ENCODE measurements at regions not wholly inside any gene's neighbourhood (a gene's known extent, or its start where the extent isn't known, plus 50 kb on each side); places are given as distances from the start of the nearest gene placed in this dataset.
"Not testable (repeated sequence)": the region's sequence is repeated elsewhere in the genome, so short reads cannot be mapped to it uniquely, and the experiment has no call there.

DNA sequence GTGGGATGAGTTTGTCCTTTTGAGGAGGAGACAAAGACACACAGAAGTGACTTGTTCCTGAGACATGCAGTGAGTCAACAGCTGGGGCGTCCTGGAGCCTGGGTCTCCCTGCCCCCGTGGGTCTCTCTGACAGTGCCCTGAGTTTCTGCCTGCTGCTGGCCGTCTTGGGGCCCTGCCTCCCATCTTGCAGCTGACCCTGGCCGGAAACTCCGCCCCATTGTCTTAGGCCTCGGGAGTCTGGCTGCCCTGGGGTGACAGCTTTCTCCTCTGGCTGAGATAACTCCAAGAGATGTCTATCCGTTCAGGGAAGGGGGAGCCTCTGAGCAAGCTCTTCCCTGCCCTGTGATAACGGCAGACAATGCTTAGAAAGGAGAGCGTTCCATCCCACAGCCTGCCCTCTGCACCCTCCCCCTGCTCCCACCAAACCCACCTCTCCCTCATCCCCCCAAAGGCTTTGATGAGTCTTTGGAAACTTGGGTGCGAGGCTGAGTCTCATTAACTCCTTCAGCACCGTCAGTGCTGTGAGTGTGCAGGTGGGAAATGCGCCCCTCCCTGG, 69.5 kb upstream of the PODXL start:
- Mint-ChIP-seq H3K27ac (no peak overlapping the region), H3K36me3 (ENCODE audit: low read depth) (no peaks in the 10 kb centered on the region), H3K27me3 (peaks cover 4% of the 10 kb centered on the region), H3K9me3 (no peaks in the 10 kb centered on the region), H3K4me3 (no peak overlapping the region), H3K4me1 (ENCODE audit: low read depth) (no peaks in the 10 kb centered on the region)
- Histone ChIP-seq H3K36me3 (ENCODE audit: insufficient read depth, low read length) (no peaks in the 10 kb centered on the region), H3K27ac (ENCODE audit: low read depth in 1 of 2, low read length in 2 of 2) (no peak overlapping the region), H3K9me3 (ENCODE audit: control insufficient read depth in 1 of 2, insufficient read depth in 1 of 2, low read length in 2 of 2) (no peaks in the 10 kb centered on the region), H3K4me1 (ENCODE audit: insufficient read depth, low read length) (no peaks in the 10 kb centered on the region), H3K27me3 (ENCODE audit: control insufficient read depth in 1 of 2, insufficient read depth in 2 of 2, low read length in 2 of 2) (no peaks in the 10 kb centered on the region), H3K4me3 (ENCODE audit: low read length) (no peak overlapping the region)
- intact Hi-C loops (cut with DNase I, micrococcal nuclease): no loop called here
- ATAC-seq (ENCODE audit: poor library complexity) (no peak), DNase-seq (no peak)
- POLR2A ChIA-PET: no interaction called here
- TF ChIP-seq CTCF (IDR thresholded peaks at IDR 0.05): no peak
- CTCF ChIA-PET: no interaction called here

DNA sequence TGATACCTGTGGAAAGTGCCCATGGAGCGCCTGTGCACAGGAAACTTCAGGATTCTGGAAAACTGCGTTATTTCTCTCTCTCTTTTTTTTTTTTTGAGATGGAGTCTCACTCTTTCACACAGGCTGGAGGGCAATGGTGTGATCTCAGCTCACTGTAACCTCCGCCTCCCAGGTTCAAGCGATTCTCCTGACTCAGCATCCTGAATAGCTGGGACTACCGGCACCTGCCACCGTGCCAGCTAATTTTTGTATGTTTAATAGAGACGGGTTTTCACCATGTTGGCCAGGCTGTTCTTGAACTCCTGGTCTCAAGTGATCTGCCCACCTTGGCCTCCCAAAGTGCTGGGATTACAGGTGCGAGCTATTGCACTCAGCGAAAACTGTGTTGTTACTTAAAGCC, 68.9 kb upstream of the PODXL start:
- H3K4me1 Mint-ChIP-seq (ENCODE audit: low read depth); ATAC-seq (ENCODE audit: poor library complexity); H3K36me3 Mint-ChIP-seq (ENCODE audit: low read depth); H3K9me3 ChIP-seq (ENCODE audit: control insufficient read depth in 1 of 2, insufficient read depth in 1 of 2, low read length in 2 of 2); H3K36me3 ChIP-seq (ENCODE audit: insufficient read depth, low read length); DNase-seq; intact Hi-C loops (cut with DNase I, micrococcal nuclease); H3K4me3 ChIP-seq (ENCODE audit: low read length); H3K4me3 Mint-ChIP-seq; H3K27me3 ChIP-seq (ENCODE audit: control insufficient read depth in 1 of 2, insufficient read depth in 2 of 2, low read length in 2 of 2); H3K27ac Mint-ChIP-seq; H3K9me3 Mint-ChIP-seq; H3K4me1 ChIP-seq (ENCODE audit: insufficient read depth, low read length); H3K27ac ChIP-seq (ENCODE audit: low read depth in 1 of 2, low read length in 2 of 2); POLR2A ChIA-PET; H3K27me3 Mint-ChIP-seq: not testable (repeated sequence)
- CTCF ChIA-PET: interaction anchor here (0.6 kb wide), 1 partner anchor 718 kb away, joined by 3 read pairs; no protein-coding TSS in a partner anchor

GRCh38 chr7:131624536-131624935, 68.1 kb upstream of the PODXL start:
- no peaks in the 10 kb centered on the region for H3K36me3 ChIP-seq (ENCODE audit: insufficient read depth, low read length)
- DNase-seq: no peak
- intact Hi-C loops (cut with DNase I, micrococcal nuclease): no loop called here
- no peak overlapping the region for H3K27ac ChIP-seq (ENCODE audit: low read depth in 1 of 2, low read length in 2 of 2)
- CTCF ChIA-PET: interaction anchor here (0.6 kb wide), 1 partner anchor 718 kb away, joined by 3 read pairs; no protein-coding TSS in a partner anchor
- POLR2A ChIA-PET: no interaction called here
- H3K4me3 Mint-ChIP-seq: no peak overlapping the region
- H3K9me3 ChIP-seq (ENCODE audit: control insufficient read depth in 1 of 2, insufficient read depth in 1 of 2, low read length in 2 of 2): no peaks in the 10 kb centered on the region
- H3K27me3 Mint-ChIP-seq: peaks cover 1% of the 10 kb centered on the region
- H3K27ac Mint-ChIP-seq: no peak overlapping the region
- no peak for ATAC-seq (ENCODE audit: poor library complexity)
- no peaks in the 10 kb centered on the region for H3K9me3 Mint-ChIP-seq
- TF ChIP-seq CTCF (IDR thresholded peaks at IDR 0.05): no peak
- H3K36me3 Mint-ChIP-seq (ENCODE audit: low read depth): no peaks in the 10 kb centered on the region
- H3K4me1 ChIP-seq (ENCODE audit: insufficient read depth, low read length): no peaks in the 10 kb centered on the region
- no peaks in the 10 kb centered on the region for H3K27me3 ChIP-seq (ENCODE audit: control insufficient read depth in 1 of 2, insufficient read depth in 2 of 2, low read length in 2 of 2)
- H3K4me1 Mint-ChIP-seq (ENCODE audit: low read depth): no peaks in the 10 kb centered on the region
- H3K4me3 ChIP-seq (ENCODE audit: low read length): no peak overlapping the region

GRCh38 chr7:131623154-131623553, 66.7 kb upstream of the PODXL start:
- no peaks in the 10 kb centered on the region for H3K27me3 ChIP-seq (ENCODE audit: control insufficient read depth in 1 of 2, insufficient read depth in 2 of 2, low read length in 2 of 2)
- no peaks in the 10 kb centered on the region for H3K4me1 ChIP-seq (ENCODE audit: insufficient read depth, low read length)
- no peaks in the 10 kb centered on the region for H3K9me3 Mint-ChIP-seq
- peaks cover 3% of the 10 kb centered on the region for H3K27me3 Mint-ChIP-seq
- no peaks in the 10 kb centered on the region for H3K4me1 Mint-ChIP-seq (ENCODE audit: low read depth)
- ATAC-seq (ENCODE audit: poor library complexity) (no peak), DNase-seq (no peak)
- TF ChIP-seq CTCF (IDR thresholded peaks at IDR 0.05): no peak
- intact Hi-C loops (cut with DNase I, micrococcal nuclease): no loop called here
- ChIA-PET CTCF (no interaction called here), POLR2A (no interaction called here)
- no peaks in the 10 kb centered on the region for H3K36me3 ChIP-seq (ENCODE audit: insufficient read depth, low read length)
- no peak overlapping the region for H3K27ac ChIP-seq (ENCODE audit: low read depth in 1 of 2, low read length in 2 of 2)
- H3K9me3 ChIP-seq (ENCODE audit: control insufficient read depth in 1 of 2, insufficient read depth in 1 of 2, low read length in 2 of 2): no peaks in the 10 kb centered on the region
- no peak overlapping the region for H3K4me3 Mint-ChIP-seq
- no peak overlapping the region for H3K27ac Mint-ChIP-seq
- H3K36me3 Mint-ChIP-seq (ENCODE audit: low read depth): no peaks in the 10 kb centered on the region
- no peak overlapping the region for H3K4me3 ChIP-seq (ENCODE audit: low read length)
